IPS DF 6.9 (cell line): ENCODE measurements at regions not wholly inside any gene's neighbourhood (a gene's known extent, or its start where the extent isn't known, plus 50 kb on each side); places are given as distances from the start of the nearest gene placed in this dataset.

Experiments
- DNase-seq: peaks from one replicate; pipeline ENCODE4 v3.0.0-alpha.2; 2013; ENCODE audit warnings: low read depth, low spot score
- H3K27ac ChIP-seq: one replicate; pipeline ENCODE4 v1.5.1; 2013; ENCODE audit warnings: low read length, control low read depth
- H3K27me3 ChIP-seq: 2 replicates; pipeline ENCODE4 v1.6.1; 2013; ENCODE audit warnings: mild to moderate bottlenecking, low read length; ENCODE audit not compliant: control insufficient read depth, insufficient read depth
- H3K36me3 ChIP-seq: 2 replicates; pipeline ENCODE4 v1.6.1; 2013; ENCODE audit warnings: low read length; ENCODE audit not compliant: control insufficient read depth, insufficient read depth
- H3K4me1 ChIP-seq: 2 replicates; pipeline ENCODE4 v1.6.1; 2013; ENCODE audit warnings: low read length; ENCODE audit not compliant: control insufficient read depth, insufficient read depth
- H3K4me3 ChIP-seq: 2 replicates; pipeline ENCODE4 v1.5.1; 2013; ENCODE audit warnings: mild to moderate bottlenecking, low read length
- H3K9me3 ChIP-seq: 2 replicates; pipeline ENCODE4 v1.6.1; 2013; ENCODE audit warnings: low read length, inconsistent platforms; ENCODE audit not compliant: control insufficient read depth, insufficient read depth
- WGBS: extraction: QIAGEN DNeasy Blood & Tissue Kit; methylation state at CpG from one replicate; pipeline ENCODE4 v1.1.7; 2013; ENCODE audit warnings: mixed read lengths, missing lambda C conversion rate; ENCODE audit not compliant: insufficient read length, insufficient coverage; 5-methylcytosine and 5-hydroxymethylcytosine counted together

DNA sequence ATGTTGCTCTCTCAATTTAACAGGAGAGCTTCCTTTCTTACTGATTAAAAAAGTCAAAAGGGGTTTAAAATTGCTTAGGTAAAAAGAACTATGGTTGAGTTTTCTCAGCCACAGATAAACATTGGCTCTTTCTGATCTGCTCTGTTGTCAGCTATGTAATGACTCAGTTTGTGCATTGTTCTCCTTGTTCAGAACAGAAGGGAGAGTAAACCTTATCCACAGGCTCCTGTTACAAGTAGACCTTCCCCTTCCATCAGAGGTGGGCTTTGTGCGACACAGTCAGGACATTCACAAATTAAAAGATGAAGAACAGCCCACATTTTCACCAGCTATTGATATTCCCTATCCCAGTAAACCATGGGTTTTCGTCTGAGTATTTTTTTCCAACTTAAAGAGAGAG, 236.3 kb upstream of the SEMA6A start:
- no peaks in the 10 kb centered on the region for H3K27me3 ChIP-seq
- no CpG with 5 or more reads among the region's 2 CpGs for WGBS
- H3K9me3 ChIP-seq, result no peaks in the 10 kb centered on the region
- no peaks in the 10 kb centered on the region for H3K36me3 ChIP-seq
- no peak overlapping the region for H3K4me3 ChIP-seq
- no peak for DNase-seq
- peaks cover 1% of the 10 kb centered on the region; the same call in 1 of the 2 replicates for H3K4me1 ChIP-seq
- H3K27ac ChIP-seq, result peak overlapping the region; percentile 76

GRCh38 chr5:116806836-116807235, 232.2 kb upstream of the SEMA6A start:
- no CpG with 5 or more reads among the region's 3 CpGs for WGBS
- DNase-seq, result no peak
- Histone ChIP-seq H3K36me3 (no peaks in the 10 kb centered on the region), H3K9me3 (no peaks in the 10 kb centered on the region), H3K27me3 (no peaks in the 10 kb centered on the region), H3K4me3 (no peak overlapping the region), H3K4me1 (peaks cover 1% of the 10 kb centered on the region; the same call in 1 of the 2 replicates), H3K27ac (no peak overlapping the region)

GRCh38 chr5:116799401-116799800, 224.8 kb upstream of the SEMA6A start:
- no peak for DNase-seq
- H3K27ac ChIP-seq, result no peak overlapping the region
- H3K4me3 ChIP-seq, result no peak overlapping the region
- no peaks in the 10 kb centered on the region for H3K27me3 ChIP-seq
- no peaks in the 10 kb centered on the region for H3K36me3 ChIP-seq
- no peaks in the 10 kb centered on the region; the same call in 1 of the 2 replicates for H3K4me1 ChIP-seq
- H3K9me3 ChIP-seq, result no peaks in the 10 kb centered on the region
- WGBS, result no CpG with 5 or more reads among the region's 3 CpGs

DNA sequence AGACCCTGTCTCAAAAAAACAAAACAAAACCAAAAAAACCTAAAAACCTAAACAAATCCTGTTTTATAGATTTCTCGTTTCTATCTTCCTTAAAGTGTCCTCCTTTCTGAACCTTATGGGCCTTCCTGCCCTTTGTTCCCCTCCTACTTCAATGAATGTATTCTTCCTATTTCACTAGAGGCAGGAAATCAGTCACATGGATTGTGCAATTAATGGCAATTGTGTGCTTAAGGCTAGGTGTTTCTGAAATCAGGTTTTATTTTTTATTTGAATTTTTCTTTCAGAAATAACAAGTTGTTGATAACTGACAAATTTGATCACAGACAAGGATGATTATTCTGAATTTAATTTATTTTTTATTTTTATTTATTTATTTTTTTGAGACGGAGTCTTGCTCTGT, 220.6 kb upstream of the SEMA6A start:
- no peaks in the 10 kb centered on the region for H3K36me3 ChIP-seq
- H3K4me1 ChIP-seq, result no peaks in the 10 kb centered on the region
- no peak overlapping the region for H3K4me3 ChIP-seq
- no peak for DNase-seq
- no peak overlapping the region for H3K27ac ChIP-seq
- H3K9me3 ChIP-seq, result no peaks in the 10 kb centered on the region
- 100% methylated on average over 1 of the region's 2 CpGs for WGBS
- H3K27me3 ChIP-seq, result no peaks in the 10 kb centered on the region

DNA sequence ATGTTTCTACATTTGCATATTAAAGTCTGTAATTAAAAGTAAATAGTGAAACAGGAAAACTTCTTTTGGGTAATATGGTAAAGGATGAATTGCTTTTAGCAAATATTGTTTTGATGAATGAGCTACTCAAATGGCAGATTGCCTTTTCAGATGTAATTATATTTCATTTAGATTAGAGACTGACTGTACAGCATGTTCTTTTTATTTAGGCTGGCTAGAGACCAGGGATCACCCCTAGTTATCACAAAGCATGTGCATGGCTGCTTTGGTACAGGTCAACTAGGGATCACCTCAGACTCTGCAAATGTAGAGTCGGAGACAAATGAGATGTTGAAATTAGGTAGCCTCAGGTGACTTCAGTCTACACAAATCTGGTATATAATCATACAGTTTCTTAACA, 214.9 kb upstream of the SEMA6A start:
- H3K9me3 ChIP-seq, result no peaks in the 10 kb centered on the region
- no peak overlapping the region for H3K27ac ChIP-seq
- no peak for DNase-seq
- no peaks in the 10 kb centered on the region for H3K27me3 ChIP-seq
- H3K4me3 ChIP-seq, result no peak overlapping the region
- no CpG with 5 or more reads among the region's 1 CpG for WGBS
- no peaks in the 10 kb centered on the region for H3K36me3 ChIP-seq
- H3K4me1 ChIP-seq, result no peaks in the 10 kb centered on the region

- Histone ChIP-seq H3K4me3 (no peak overlapping the region), H3K36me3 (no peaks in the 10 kb centered on the region), H3K9me3 (no peaks in the 10 kb centered on the region), H3K27me3 (no peaks in the 10 kb centered on the region), H3K27ac (no peak overlapping the region), H3K4me1 (no peaks in the 10 kb centered on the region)
- WGBS, result no CpG with 5 or more reads among the region's 4 CpGs
- no peak for DNase-seq
Observed at GRCh38 chr5:116788851-116789403, 214.3 kb upstream of the SEMA6A start.

GRCh38 chr5:116787570-116787969, 212.9 kb upstream of the SEMA6A start:
- Histone ChIP-seq H3K27me3 (no peaks in the 10 kb centered on the region), H3K36me3 (no peaks in the 10 kb centered on the region), H3K4me1 (no peaks in the 10 kb centered on the region), H3K9me3 (no peaks in the 10 kb centered on the region), H3K4me3 (no peak overlapping the region), H3K27ac (no peak overlapping the region)
- no peak for DNase-seq
- no CpG with 5 or more reads among the region's 2 CpGs for WGBS

- Histone ChIP-seq H3K36me3 (no peaks in the 10 kb centered on the region), H3K4me3 (no peak overlapping the region), H3K4me1 (no peaks in the 10 kb centered on the region), H3K9me3 (no peaks in the 10 kb centered on the region), H3K27me3 (no peaks in the 10 kb centered on the region), H3K27ac (no peak overlapping the region)
- DNase-seq, result no peak
- no CpG with 5 or more reads among the region's 4 CpGs for WGBS
Observed at GRCh38 chr5:116785106-116785505, 210.5 kb upstream of the SEMA6A start.

DNA sequence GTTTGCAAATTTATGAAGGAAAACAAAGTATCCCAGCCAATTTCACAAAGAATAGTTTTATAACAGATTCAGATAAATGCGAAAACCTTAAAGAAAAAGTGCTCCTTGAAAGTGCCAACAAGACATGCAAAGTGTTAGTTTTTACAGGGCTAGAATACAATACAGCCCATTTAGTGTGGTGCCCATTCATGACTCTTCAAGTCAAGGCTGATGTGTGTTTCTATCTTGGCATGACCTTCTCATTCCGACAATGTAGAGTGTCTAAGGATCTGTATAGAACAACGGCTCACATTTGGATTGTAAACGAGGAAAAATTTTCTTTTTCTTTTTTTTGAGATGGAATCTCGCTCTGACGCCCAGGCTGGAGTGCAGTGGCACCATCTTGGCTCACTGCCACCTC, 205.2 kb upstream of the SEMA6A start:
- no peak for DNase-seq
- H3K36me3 ChIP-seq, result no peaks in the 10 kb centered on the region
- peaks cover 4% of the 10 kb centered on the region for H3K4me1 ChIP-seq
- no peaks in the 10 kb centered on the region for H3K9me3 ChIP-seq
- H3K27ac ChIP-seq, result no peak overlapping the region
- no peaks in the 10 kb centered on the region for H3K27me3 ChIP-seq
- WGBS, result no CpG with 5 or more reads among the region's 6 CpGs
- no peak overlapping the region for H3K4me3 ChIP-seq

DNA sequence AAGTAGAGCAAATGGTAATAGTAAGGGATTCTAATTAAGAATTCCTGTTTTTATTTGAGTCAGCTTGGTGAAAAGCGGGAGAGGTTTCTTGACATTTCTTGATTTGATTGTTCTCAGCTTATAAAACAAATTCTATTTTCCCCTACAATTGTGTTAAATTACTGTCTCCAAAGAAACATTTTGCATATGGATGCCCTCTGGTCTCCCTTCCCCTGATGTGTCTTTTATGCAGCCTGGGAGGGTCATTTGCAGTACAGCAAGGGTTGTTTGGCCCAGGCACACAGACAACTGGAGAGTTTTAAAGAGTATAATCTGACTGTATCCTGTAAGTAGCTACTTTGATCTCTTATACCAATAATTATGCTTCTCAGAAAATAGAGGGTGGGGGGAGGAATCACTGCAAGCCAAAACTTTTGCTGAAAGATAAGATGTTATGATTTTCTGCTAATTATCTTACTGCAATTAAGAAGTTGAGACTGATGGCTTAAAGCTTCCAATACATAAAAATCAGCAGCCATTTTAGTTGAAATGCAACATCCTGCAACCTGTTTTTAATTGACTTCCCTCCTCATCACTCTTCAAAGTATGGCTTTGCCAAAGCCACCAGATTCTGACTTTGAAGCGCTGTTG, 204.1 kb upstream of the SEMA6A start:
- Histone ChIP-seq H3K27ac (no peak overlapping the region), H3K36me3 (no peaks in the 10 kb centered on the region), H3K9me3 (no peaks in the 10 kb centered on the region), H3K27me3 (no peaks in the 10 kb centered on the region), H3K4me3 (no peak overlapping the region), H3K4me1 (peaks cover 6% of the 10 kb centered on the region)
- DNase-seq, result no peak
- no CpG with 5 or more reads among the region's 2 CpGs for WGBS

DNA sequence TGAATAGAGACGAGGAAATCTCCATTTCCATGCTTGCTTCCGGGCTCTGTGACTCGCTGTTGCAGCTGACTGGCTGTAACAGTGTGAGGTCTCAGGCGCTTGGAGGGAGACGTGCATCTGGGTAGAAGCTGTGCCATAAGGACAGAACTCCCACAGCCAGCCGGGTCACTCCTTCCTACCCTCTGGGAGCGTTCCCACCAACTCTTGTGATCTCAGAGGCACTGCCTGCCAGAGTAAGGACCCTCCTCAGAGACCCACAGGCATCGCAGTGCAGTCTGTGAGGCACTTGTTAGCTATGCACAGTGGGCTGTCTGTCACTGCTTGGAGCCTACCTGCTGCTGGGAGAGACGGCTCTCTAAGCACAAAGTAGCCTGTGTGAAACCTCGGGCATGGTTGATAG, 203.4 kb upstream of the SEMA6A start:
- H3K4me3 ChIP-seq, result no peak overlapping the region
- no peak for DNase-seq
- H3K27me3 ChIP-seq, result no peaks in the 10 kb centered on the region
- no peaks in the 10 kb centered on the region for H3K36me3 ChIP-seq
- H3K4me1 ChIP-seq, result peaks cover 6% of the 10 kb centered on the region
- no CpG with 5 or more reads among the region's 10 CpGs for WGBS
- no peaks in the 10 kb centered on the region for H3K9me3 ChIP-seq
- H3K27ac ChIP-seq, result no peak overlapping the region
